Esophagus (tissue), 2 donors: ENCODE measurements at regions not wholly inside any gene's neighbourhood (a gene's known extent, or its start where the extent isn't known, plus 50 kb on each side); places are given as distances from the start of the nearest gene placed in this dataset.

Experiments used
- H3K27ac ChIP-seq, 2 donors: one replicate each; pipeline ENCODE4 v1.5.1; 2013; ENCODE audit warnings: low read depth in 2 of 2, mild to moderate bottlenecking in 2 of 2, inconsistent platforms in 1 of 2, low read length in 1 of 2, moderate library complexity in 1 of 2
- H3K27me3 ChIP-seq, 2 donors: one replicate each; pipeline ENCODE4 v1.6.1; 2013; ENCODE audit warnings: low read length in 2 of 2, control low read depth in 1 of 2, mild to moderate bottlenecking in 1 of 2; ENCODE audit not compliant: insufficient read depth in 2 of 2, control insufficient read depth in 1 of 2
- H3K36me3 ChIP-seq, 2 donors: one replicate each; pipeline ENCODE4 v1.6.1; 2013; ENCODE audit warnings: low read length in 1 of 2; ENCODE audit not compliant: control insufficient read depth in 2 of 2, insufficient read depth in 2 of 2
- H3K4me1 ChIP-seq, 2 donors: one replicate each; pipeline ENCODE4 v1.6.1; 2013; ENCODE audit warnings: low read length in 1 of 2; ENCODE audit not compliant: control insufficient read depth in 2 of 2, insufficient read depth in 2 of 2
- H3K4me3 ChIP-seq, 2 donors: one replicate each; pipeline ENCODE4 v1.5.1; 2013; ENCODE audit warnings: low read length in 2 of 2, mild to moderate bottlenecking in 2 of 2, low read depth in 1 of 2, moderate library complexity in 1 of 2
- H3K9me3 ChIP-seq, 2 donors: one replicate each; pipeline ENCODE4 v1.6.1; 2013; ENCODE audit warnings: mild to moderate bottlenecking in 2 of 2, low read depth in 1 of 2, low read length in 1 of 2, moderate library complexity in 1 of 2; ENCODE audit not compliant: control insufficient read depth in 2 of 2, insufficient read depth in 1 of 2
- WGBS, 2 donors: extraction: QIAGEN DNeasy Blood & Tissue Kit; methylation state at CpG; one replicate each; pipeline ENCODE4 v1.1.7; 2013; 5-methylcytosine and 5-hydroxymethylcytosine counted together
- donor health status: healthy with polysubstance abuse.
- donor health status: Bipolar disorder and iron deficiency.

DNA sequence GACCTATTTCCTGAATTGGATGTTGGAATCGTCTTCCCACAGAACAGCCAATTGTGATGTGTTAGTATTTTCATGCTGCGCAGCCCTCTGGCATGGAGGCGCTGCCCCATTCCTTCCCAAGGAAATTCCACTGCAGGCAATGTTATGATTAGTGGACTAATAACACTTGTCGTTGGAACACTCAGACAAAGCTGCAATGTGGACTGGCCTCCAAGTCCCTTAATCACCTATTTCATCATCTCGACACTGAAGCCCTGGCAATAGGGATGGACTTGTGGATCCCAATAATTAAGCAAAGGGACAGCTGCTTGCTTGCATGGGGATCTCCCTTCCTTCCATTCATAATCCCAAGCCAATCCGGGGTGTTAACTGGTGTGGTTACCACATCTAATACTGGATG is 59.9 kb downstream of the PABIR2 start:
- 58 to 68% methylated on average over 6 of the region's 6 CpGs for WGBS, 2 donors
- no peaks in the 10 kb centered on the region for H3K4me1 ChIP-seq
- H3K9me3 ChIP-seq: no peaks in the 10 kb centered on the region
- no peak overlapping the region for H3K27ac ChIP-seq
- peaks cover 0 to 4% of the 10 kb centered on the region in 2 donors for H3K27me3 ChIP-seq
- no peak overlapping the region for H3K4me3 ChIP-seq
- H3K36me3 ChIP-seq: no peaks in the 10 kb centered on the region

DNA sequence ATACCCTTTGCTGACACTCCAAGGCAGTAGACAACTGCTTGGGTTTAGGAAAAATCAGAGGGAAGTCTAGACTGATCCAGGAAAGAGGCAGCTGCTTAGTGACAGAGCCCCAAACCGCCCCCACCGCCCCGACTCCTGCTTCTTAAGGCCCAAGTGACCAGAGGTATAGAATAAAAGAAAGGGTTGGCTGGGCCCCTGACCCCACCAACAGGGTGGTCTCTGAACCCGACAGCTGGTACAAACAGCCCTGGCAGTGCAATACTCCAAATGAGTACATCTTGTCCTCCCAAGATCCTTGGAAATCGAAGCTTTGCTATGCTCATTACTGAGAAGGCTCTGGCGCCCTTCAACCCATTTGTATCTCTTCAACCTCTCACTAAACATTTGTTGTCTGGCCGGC is 60.6 kb downstream of the PABIR2 start:
- Histone ChIP-seq H3K36me3 (no peaks in the 10 kb centered on the region), H3K27ac (peak overlapping the region in 1 of 2 donors; percentile 2), H3K9me3 (no peaks in the 10 kb centered on the region), H3K4me3 (no peak overlapping the region), H3K4me1 (no peaks in the 10 kb centered on the region), H3K27me3 (peaks cover 0 to 4% of the 10 kb centered on the region in 2 donors)
- 80 to 85% methylated on average over 7 of the region's 7 CpGs for WGBS, 2 donors

DNA sequence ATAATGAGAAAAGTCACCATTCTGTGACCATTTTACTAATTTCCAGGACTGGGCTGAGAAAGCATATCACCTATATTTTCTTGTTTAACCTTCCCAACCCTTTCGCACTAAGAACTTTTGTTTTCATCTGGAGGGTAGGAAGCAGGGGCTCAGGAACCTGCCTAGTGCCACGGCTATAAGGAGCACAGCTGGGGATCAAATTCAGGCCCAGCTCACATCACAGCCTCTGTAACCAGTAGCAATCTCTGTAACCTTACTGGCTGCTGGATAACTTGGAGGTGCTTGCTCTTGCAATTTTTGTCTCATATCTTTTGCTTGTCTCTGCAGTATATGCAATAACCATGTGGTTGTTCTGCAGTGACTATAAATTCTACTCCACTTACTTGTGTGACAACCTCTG is 62.0 kb downstream of the PABIR2 start:
- H3K27me3 ChIP-seq: peaks cover 0 to 4% of the 10 kb centered on the region in 2 donors

DNA sequence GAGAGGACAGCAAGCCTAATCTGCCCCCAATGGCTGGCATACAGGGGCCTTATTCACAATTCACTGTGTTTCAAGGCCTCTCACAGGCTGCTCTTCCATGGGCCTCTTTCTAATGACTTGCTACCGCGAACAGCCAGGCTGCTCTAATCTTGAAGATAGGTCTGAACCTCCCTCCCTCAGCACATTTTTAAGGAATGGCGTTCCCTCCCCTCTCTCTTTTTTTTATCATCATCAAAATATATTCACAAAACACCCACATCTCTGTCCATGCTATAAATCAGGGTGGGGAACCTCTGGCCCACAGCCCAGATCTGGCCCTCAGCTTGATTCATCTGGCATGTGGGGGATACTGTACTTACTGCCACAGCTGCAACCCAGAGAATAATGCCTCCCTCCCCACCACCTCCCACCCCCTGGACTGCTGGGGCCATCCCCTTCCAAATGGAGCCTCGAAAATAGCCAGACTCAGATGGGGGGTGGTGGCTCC is 62.5 kb downstream of the PABIR2 start:
- H3K27me3 ChIP-seq: peaks cover 0 to 3% of the 10 kb centered on the region in 2 donors
- H3K36me3 ChIP-seq: no peaks in the 10 kb centered on the region
- no peaks in the 10 kb centered on the region for H3K9me3 ChIP-seq
- H3K4me1 ChIP-seq: no peaks in the 10 kb centered on the region
- no peak overlapping the region for H3K4me3 ChIP-seq
- no peak overlapping the region for H3K27ac ChIP-seq
- WGBS, 2 donors: 59 to 68% methylated on average over 4 of the region's 4 CpGs

More for the DNA sequence above, 62.0 kb downstream of the PABIR2 start:
- no peaks in the 10 kb centered on the region for H3K4me1 ChIP-seq
- no peak overlapping the region for H3K4me3 ChIP-seq
- 76 to 85% methylated on average over 2 of the region's 2 CpGs for WGBS, 2 donors
- no peak overlapping the region for H3K27ac ChIP-seq
- no peaks in the 10 kb centered on the region for H3K9me3 ChIP-seq
- no peaks in the 10 kb centered on the region for H3K36me3 ChIP-seq

DNA sequence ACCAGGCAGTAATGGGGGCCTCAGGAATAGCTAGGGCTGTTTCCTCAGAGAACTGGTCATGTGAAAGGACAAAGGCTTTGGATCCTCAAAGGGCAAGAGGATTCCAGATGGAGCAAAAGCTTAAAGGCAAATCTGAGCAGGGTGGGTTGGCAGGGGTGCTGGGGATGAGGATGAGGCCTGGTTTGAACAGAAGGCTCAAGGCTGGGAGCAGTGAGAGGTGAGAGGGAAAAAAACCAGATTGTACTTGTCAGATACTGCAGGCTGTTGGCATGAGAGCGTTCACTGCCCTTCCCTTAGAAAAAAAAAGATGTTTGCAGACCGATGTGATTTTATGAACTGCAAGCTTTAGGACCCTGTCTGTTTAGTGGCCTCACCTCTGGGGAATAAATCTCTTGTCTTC is 63.4 kb downstream of the PABIR2 start:
- no peaks in the 10 kb centered on the region for H3K4me1 ChIP-seq
- no peak overlapping the region for H3K4me3 ChIP-seq
- 54 to 60% methylated on average over 2 of the region's 2 CpGs for WGBS, 2 donors
- no peak overlapping the region for H3K27ac ChIP-seq
- no peaks in the 10 kb centered on the region for H3K27me3 ChIP-seq
- no peaks in the 10 kb centered on the region for H3K36me3 ChIP-seq
- H3K9me3 ChIP-seq: no peaks in the 10 kb centered on the region

DNA sequence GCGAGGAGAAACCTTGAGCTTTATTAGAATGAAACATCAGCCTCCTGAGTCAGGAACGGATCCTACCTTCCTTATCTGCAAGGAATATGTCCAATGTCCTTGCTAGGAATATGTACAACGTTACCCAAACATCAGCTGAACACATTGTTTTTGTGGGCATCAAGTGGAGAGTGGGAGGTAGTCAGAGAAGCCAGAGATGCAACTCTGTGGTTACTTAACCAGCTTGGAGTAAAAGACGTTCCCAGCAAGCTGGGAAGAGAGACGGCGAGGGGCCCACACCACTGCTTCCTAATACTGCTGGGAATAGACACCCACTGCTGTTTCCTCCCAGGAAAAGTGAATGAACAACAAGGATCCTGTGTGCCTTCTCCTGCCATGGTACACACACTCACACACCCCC is 64.3 kb downstream of the PABIR2 start:
- Histone ChIP-seq H3K9me3 (no peaks in the 10 kb centered on the region), H3K36me3 (no peaks in the 10 kb centered on the region), H3K4me3 (no peak overlapping the region), H3K27me3 (no peaks in the 10 kb centered on the region), H3K27ac (no peak overlapping the region), H3K4me1 (no peaks in the 10 kb centered on the region)
- 68 to 82% methylated on average over 6 of the region's 6 CpGs for WGBS, 2 donors

DNA sequence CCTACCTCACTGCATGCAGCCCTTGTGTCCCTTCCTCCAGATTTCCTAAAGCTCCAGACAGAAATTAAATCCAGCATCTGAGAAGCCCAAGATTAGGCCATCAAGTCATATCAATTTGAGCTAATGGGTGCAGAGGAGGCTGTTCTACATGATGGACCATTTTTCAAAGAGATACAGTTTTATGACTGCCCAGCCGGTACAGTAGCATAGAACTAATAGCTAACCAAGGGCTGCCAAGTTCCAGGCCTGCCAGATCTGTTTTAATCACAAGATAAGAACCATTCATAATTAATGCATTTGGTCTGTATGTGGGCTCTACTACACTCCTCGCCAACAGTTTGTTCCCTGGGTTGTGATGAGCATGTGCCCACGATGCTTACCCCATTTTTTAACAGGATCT is 64.9 kb downstream of the PABIR2 start:
- Histone ChIP-seq H3K27ac (no peak overlapping the region), H3K4me1 (no peaks in the 10 kb centered on the region), H3K9me3 (no peaks in the 10 kb centered on the region), H3K4me3 (no peak overlapping the region), H3K27me3 (no peaks in the 10 kb centered on the region), H3K36me3 (no peaks in the 10 kb centered on the region)
- 69 to 86% methylated on average over 3 of the region's 3 CpGs for WGBS, 2 donors

DNA sequence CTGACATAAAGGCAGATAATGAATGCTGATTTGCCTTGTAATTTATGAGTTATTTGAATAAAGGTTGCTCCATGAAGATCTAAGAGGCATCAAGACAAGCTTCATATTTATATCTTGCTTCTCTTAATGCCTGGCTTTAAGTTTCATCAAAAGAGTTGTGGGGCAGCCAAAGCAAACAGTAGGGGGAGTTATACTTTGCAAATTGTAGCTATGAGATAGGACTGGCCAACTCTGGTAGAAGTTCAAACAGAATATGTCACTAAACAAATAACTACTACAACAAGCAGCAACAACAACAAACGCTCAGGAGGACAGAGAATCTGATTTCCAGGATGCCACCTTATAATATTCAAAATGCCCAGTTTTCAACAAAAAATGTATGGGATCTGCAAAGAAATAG is 69.1 kb upstream of the PLAC1 start:
- WGBS, 2 donors: 39 to 59% methylated on average over 1 of the region's 1 CpG
- no peak overlapping the region for H3K4me3 ChIP-seq
- no peaks in the 10 kb centered on the region for H3K27me3 ChIP-seq

DNA sequence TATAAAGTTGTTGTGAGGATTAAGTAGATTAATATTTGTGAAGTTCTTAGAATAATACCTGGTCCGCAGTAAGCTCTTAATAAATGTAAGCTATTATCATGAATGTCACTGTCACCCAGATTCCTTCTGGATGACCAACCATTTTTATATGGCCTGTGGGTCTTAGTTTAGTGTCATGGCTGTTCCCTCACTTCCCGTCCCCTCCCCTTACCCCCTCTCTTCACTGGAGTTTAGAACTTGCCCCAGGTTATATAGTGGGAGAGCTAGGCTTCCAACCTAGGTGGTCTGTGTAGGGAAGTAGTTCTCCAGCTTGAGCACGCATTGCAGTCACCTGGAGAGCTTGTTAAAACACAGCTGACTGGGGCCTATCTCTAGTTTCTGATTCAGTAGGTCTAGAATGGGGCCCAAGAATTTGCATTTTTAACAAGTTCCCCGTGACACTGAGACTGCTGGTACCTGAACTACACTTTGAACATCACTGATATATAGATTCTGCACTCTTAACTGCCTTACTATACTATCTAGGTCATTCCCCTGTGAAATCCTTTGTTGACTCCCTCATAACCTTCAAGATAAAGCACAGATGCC is 66.9 kb upstream of the PLAC1 start:
- Histone ChIP-seq H3K36me3 (no peaks in the 10 kb centered on the region), H3K27me3 (no peaks in the 10 kb centered on the region), H3K4me1 (no peaks in the 10 kb centered on the region), H3K9me3 (no peaks in the 10 kb centered on the region), H3K4me3 (no peak overlapping the region), H3K27ac (no peak overlapping the region)
- WGBS, 2 donors: 78 to 86% methylated on average over 4 of the region's 4 CpGs

More for the DNA sequence above, 69.1 kb upstream of the PLAC1 start:
- Histone ChIP-seq H3K4me1 (no peaks in the 10 kb centered on the region), H3K9me3 (no peaks in the 10 kb centered on the region), H3K36me3 (no peaks in the 10 kb centered on the region), H3K27ac (no peak overlapping the region)

DNA sequence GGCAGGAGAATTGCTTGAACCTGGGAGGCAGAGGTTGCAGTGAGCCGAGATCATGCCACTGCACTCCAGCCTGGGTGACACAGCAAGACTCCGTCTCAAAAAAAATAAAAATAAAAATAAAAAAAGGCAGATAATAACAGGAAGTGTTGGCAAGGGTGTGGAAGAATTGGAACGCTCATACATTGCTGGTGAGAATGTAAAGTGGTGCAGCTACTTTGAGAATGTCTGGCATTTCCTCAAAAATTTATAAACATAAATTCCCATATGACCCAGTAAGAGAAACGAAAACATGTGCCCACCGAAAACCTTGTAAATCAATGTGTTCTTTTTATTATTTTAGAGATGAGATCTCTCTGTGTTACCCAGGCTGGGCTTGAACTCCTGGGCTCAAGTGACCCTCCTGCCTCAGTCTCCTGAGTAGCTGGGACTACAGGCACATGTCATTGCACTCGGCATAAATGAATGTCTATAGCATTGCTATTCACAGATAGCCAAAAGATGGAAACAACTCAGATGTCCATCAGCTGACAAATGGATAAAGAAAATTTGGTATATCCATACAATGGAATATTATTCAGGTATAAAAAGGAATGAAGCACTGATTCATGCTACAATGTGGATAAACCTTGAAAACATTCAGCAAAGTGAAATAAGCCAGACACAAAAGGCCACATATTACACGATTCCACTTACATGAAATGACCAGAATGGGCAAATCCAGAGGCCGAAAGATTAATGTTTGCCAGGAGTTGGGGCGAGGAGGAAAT is 63.7 kb upstream of the PLAC1 start:
- 83 to 88% methylated on average over 9 of the region's 9 CpGs for WGBS, 2 donors
- Histone ChIP-seq H3K27ac (no peak overlapping the region), H3K9me3 (no peaks in the 10 kb centered on the region), H3K36me3 (no peaks in the 10 kb centered on the region), H3K27me3 (no peaks in the 10 kb centered on the region), H3K4me1 (no peaks in the 10 kb centered on the region), H3K4me3 (no peak overlapping the region)
